ENCODE measurements at regions not wholly inside any gene's neighbourhood (a gene's known extent, or its start where the extent isn't known, plus 50 kb on each side); places are given as distances from the start of the nearest gene placed in this dataset.

GRCh38 chr4:58163156-58163555 is 1053.0 kb upstream of the IGFBP7 start:
- in situ Hi-C loops (cut with HindIII; ENCODE audit: low pct_ligation_motif_present, low sequenced_read_pairs), result no loop called here

GRCh38 chr4:58149404-58150085 is 1039.4 kb upstream of the IGFBP7 start:
- H3K36me3 ChIP-seq (replicated peaks), result no peaks in the 10 kb centered on the region
- H3K4me3 ChIP-seq (ENCODE audit: low read depth, low read length), result no peak overlapping the region
- H3K27ac ChIP-seq, result no peak overlapping the region
- no peak for DNase-seq
- in situ Hi-C loops (cut with HindIII; ENCODE audit: low pct_ligation_motif_present, low sequenced_read_pairs), result no loop called here
- no peaks in the 10 kb centered on the region for H3K27me3 ChIP-seq (replicated peaks)
- TF ChIP-seq CTCF (IDR thresholded peaks at IDR 0.05; ENCODE audit: low read depth, low read length, missing control alignments), result no peak

More at GRCh38 chr4:58163156-58163555, 1053.0 kb upstream of the IGFBP7 start:
- TF ChIP-seq CTCF (IDR thresholded peaks at IDR 0.05; ENCODE audit: low read depth, low read length, missing control alignments), result no peak
- H3K4me3 ChIP-seq (ENCODE audit: low read depth, low read length), result no peak overlapping the region
- no peak for DNase-seq
- H3K27ac ChIP-seq, result no peak overlapping the region
- no peaks in the 10 kb centered on the region for H3K36me3 ChIP-seq (replicated peaks)
- H3K27me3 ChIP-seq (replicated peaks), result no peaks in the 10 kb centered on the region

GRCh38 chr4:58144721-58145120 is 1034.5 kb upstream of the IGFBP7 start:
- no peak for TF ChIP-seq CTCF (IDR thresholded peaks at IDR 0.05; ENCODE audit: low read depth, low read length, missing control alignments)
- in situ Hi-C loops (cut with HindIII; ENCODE audit: low pct_ligation_motif_present, low sequenced_read_pairs), result no loop called here
- Histone ChIP-seq H3K27ac (no peak overlapping the region), H3K36me3 (replicated peaks) (no peaks in the 10 kb centered on the region), H3K27me3 (replicated peaks) (no peaks in the 10 kb centered on the region), H3K4me3 (ENCODE audit: low read depth, low read length) (no peak overlapping the region)
- DNase-seq, result no peak

GRCh38 chr4:58138786-58139668 is 1028.8 kb upstream of the IGFBP7 start:
- in situ Hi-C loops (cut with HindIII; ENCODE audit: low pct_ligation_motif_present, low sequenced_read_pairs), result no loop called here
- TF ChIP-seq CTCF (IDR thresholded peaks at IDR 0.05; ENCODE audit: low read depth, low read length, missing control alignments), result no peak
- H3K36me3 ChIP-seq (replicated peaks), result no peaks in the 10 kb centered on the region
- DNase-seq, result no peak
- no peak overlapping the region for H3K27ac ChIP-seq
- H3K4me3 ChIP-seq (ENCODE audit: low read depth, low read length), result no peak overlapping the region
- H3K27me3 ChIP-seq (replicated peaks), result no peaks in the 10 kb centered on the region

- no peak for DNase-seq
- Histone ChIP-seq H3K36me3 (replicated peaks) (no peaks in the 10 kb centered on the region), H3K27me3 (replicated peaks) (no peaks in the 10 kb centered on the region), H3K27ac (no peak overlapping the region), H3K4me3 (ENCODE audit: low read depth, low read length) (no peak overlapping the region)
- no peak for TF ChIP-seq CTCF (IDR thresholded peaks at IDR 0.05; ENCODE audit: low read depth, low read length, missing control alignments)
- in situ Hi-C loops (cut with HindIII; ENCODE audit: low pct_ligation_motif_present, low sequenced_read_pairs), result no loop called here
Observed at GRCh38 chr4:58136604-58137003, 1026.4 kb upstream of the IGFBP7 start.

Data from brain microvascular endothelial cell (primary cell).